ENCODE measurements at regions not wholly inside any gene's neighbourhood (a gene's known extent, or its start where the extent isn't known, plus 50 kb on each side); places are given as distances from the start of the nearest gene placed in this dataset.

GRCh38 chr4:53815281-53815680 lies 224.0 kb upstream of the LNX1 start:
- no peak for TF ChIP-seq CTCF (IDR thresholded peaks at IDR 0.05)
- no peak for DNase-seq (ENCODE audit: low spot score)
- Histone ChIP-seq H3K4me3 (no peak overlapping the region), H3K27ac (no peak overlapping the region)

- H3K4me3 ChIP-seq, result no peak overlapping the region
- no peak overlapping the region for H3K27ac ChIP-seq
- no peak for DNase-seq (ENCODE audit: low spot score)
- no peak for TF ChIP-seq CTCF (IDR thresholded peaks at IDR 0.05)
These were observed 222.7 kb upstream of the LNX1 start for GRCh38 chr4:53813998-53814397.

DNA sequence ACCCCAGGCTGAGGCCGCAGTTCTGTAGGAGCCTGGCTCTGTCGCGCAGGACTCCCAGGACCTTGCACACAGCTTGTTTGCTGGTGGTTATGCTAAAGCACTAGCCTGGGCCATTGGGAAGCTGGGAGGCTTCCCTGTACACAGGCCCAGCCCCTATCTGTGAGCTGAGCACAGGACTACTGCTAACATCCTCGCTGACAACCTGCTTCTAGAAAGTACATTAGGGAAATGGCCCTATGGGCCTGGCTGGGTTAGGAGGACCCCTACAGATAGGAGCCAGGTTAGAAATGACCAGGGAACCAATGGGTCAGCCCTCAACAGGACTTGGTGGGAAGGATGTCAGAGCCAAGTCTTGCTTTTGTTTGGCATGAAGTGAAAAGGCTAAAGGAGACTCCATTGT lies 219.4 kb upstream of the LNX1 start:
- Histone ChIP-seq H3K27ac (no peak overlapping the region), H3K4me3 (no peak overlapping the region)
- no peak for DNase-seq (ENCODE audit: low spot score)
- TF ChIP-seq CTCF (IDR thresholded peaks at IDR 0.05), result no peak

GRCh38 chr4:53809816-53810215 lies 218.5 kb upstream of the LNX1 start:
- Histone ChIP-seq H3K27ac (no peak overlapping the region), H3K4me3 (no peak overlapping the region)
- DNase-seq (ENCODE audit: low spot score), result no peak
- TF ChIP-seq CTCF (IDR thresholded peaks at IDR 0.05), result no peak

- Histone ChIP-seq H3K27ac (no peak overlapping the region), H3K4me3 (no peak overlapping the region)
- DNase-seq (ENCODE audit: low spot score), result no peak
- TF ChIP-seq CTCF (IDR thresholded peaks at IDR 0.05), result no peak
These were observed 214.0 kb upstream of the LNX1 start for GRCh38 chr4:53805291-53805690.

GRCh38 chr4:53804719-53805118 lies 213.4 kb upstream of the LNX1 start:
- no peak for DNase-seq (ENCODE audit: low spot score)
- H3K27ac ChIP-seq, result no peak overlapping the region
- no peak for TF ChIP-seq CTCF (IDR thresholded peaks at IDR 0.05)
- no peak overlapping the region for H3K4me3 ChIP-seq

DNA sequence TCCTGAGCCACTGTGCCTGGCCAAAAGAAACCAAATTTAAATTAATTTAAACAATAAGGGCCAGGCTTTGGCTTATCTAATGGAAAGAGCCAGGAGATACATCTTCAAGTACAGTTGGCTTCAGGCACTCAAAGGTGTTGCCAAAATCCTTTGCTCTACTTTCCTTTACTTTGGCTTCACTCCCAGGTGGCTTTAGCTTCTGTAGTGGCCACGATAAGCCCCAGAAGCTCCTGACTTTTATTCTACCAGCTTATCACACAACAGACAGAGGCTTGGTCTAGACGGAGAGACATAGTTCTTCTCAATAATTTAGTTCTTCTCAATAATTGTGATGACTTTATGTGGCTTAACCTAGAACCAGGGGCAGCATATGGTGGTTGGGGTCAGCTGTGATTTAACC lies 211.2 kb upstream of the LNX1 start:
- TF ChIP-seq CTCF (IDR thresholded peaks at IDR 0.05), result no peak
- H3K4me3 ChIP-seq, result no peak overlapping the region
- H3K27ac ChIP-seq, result no peak overlapping the region
- no peak for DNase-seq (ENCODE audit: low spot score)
